Stomach (tissue), 4 donors: ENCODE measurements at regions not wholly inside any gene's neighbourhood (a gene's known extent, or its start where the extent isn't known, plus 50 kb on each side); places are given as distances from the start of the nearest gene placed in this dataset.

Source experiments
- CTCF ChIP-seq, 7 experiments: fragments of 450-650 bp in 4 of 7; fragments of 200-600 bp in 3 of 7; sonication (generic) in 3 of 7; IDR thresholded peaks; one replicate each; pipeline ENCODE4 v1.5.1; 2016 to 2019; ENCODE audit warnings: antibody characterized with exemption in 7 of 7, control low read depth in 2 of 7, mild to moderate bottlenecking in 1 of 7
- POLR2AphosphoS5 ChIP-seq, 3 donors: sonication (generic); formaldehyde crosslinking; IDR thresholded peaks; one replicate each; pipeline ENCODE4 v1.6.1; 2016; ENCODE audit warnings: antibody characterized with exemption in 3 of 3

- TF ChIP-seq CTCF (IDR thresholded peaks at IDR 0.05) (no peak), POLR2AphosphoS5 (IDR thresholded peaks at IDR 0.05) (no peak)
Observed at GRCh38 chr13:70191034-70191433, 82.8 kb upstream of the KLHL1 start.
